ENCODE measurements at regions not wholly inside any gene's neighbourhood (a gene's known extent, or its start where the extent isn't known, plus 50 kb on each side); places are given as distances from the start of the nearest gene placed in this dataset.

DNA sequence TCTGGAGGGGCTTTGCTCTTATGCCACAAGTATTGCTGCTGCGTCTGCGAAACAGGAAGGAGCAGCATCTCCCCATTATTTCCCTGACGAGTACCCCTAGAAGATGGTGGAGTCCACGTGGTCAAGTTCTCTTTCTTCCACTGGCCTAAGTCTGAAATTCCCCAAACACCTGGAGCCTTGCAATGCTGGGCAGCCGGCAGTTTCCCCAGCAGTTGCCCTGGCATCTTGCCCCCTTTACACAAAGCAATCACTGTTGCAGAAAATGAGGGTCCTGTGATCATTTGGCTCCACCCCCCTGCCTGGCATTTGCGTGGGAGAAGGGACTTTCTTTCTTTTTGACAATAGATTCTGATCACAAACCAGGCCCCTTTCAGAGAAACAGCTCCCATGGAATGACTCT, 56.9 kb downstream of the FOS start:
- TF ChIP-seq, protein P1, sequence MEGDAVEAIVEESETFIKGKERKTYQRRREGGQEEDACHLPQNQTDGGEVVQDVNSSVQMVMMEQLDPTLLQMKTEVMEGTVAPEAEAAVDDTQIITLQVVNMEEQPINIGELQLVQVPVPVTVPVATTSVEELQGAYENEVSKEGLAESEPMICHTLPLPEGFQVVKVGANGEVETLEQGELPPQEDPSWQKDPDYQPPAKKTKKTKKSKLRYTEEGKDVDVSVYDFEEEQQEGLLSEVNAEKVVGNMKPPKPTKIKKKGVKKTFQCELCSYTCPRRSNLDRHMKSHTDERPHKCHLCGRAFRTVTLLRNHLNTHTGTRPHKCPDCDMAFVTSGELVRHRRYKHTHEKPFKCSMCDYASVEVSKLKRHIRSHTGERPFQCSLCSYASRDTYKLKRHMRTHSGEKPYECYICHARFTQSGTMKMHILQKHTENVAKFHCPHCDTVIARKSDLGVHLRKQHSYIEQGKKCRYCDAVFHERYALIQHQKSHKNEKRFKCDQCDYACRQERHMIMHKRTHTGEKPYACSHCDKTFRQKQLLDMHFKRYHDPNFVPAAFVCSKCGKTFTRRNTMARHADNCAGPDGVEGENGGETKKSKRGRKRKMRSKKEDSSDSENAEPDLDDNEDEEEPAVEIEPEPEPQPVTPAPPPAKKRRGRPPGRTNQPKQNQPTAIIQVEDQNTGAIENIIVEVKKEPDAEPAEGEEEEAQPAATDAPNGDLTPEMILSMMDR (IDR thresholded peaks at IDR 0.05 in 4 of 5, conservative IDR thresholded peaks at IDR 0.05 in 1 of 5), result no peak
- TF ChIP-seq POLR2A (IDR thresholded peaks at IDR 0.05), result no peak

Data from gastrocnemius medialis (tissue), 4 donors.